ENCODE measurements at regions not wholly inside any gene's neighbourhood (a gene's known extent, or its start where the extent isn't known, plus 50 kb on each side); places are given as distances from the start of the nearest gene placed in this dataset.
A peak's percentile ranks its signal among the peaks of the same experiment; 100 is the strongest.

- H2AFZ ChIP-seq: 0 out of 2 replicates have a peak overlapping the region, but pooled peaks have one; percentile 23
- POLR2A ChIA-PET (ENCODE audit: unreplicated experiment): interaction anchor here (0.6 to 1.5 kb wide), 6 partner anchors 8 to 143 kb away, joined by 3 to 18 read pairs (median 6); partner anchors contain the start of gene UBL3
- BruUV-seq (replicated peaks): no TSS peak
Measured at GRCh38 chr13:29924482-29925350, 74.3 kb upstream of the UBL3 start.

GRCh38 chr13:29923554-29924481, 73.4 kb upstream of the UBL3 start:
- H3K4me3 ChIP-seq: peak overlapping the region; percentile 32; the same call in 1 of the 2 replicates

More at GRCh38 chr13:29924482-29925350, 74.3 kb upstream of the UBL3 start:
- TF ChIP-seq CTCF (conservative IDR thresholded peaks at IDR 0.05) (peak; percentile 64; the same call in 1 of the 2 replicates), EZH2 (IDR thresholded peaks at IDR 0.05; ENCODE audit: low read depth) (no peak)
- Histone ChIP-seq H3K79me2 (ENCODE audit: low read depth) (no peaks in the 10 kb centered on the region), H3K27ac (peak overlapping the region; percentile 98), H3K9me2 (ENCODE audit: insufficient read depth) (no peaks in the 10 kb centered on the region), H4K20me1 (ENCODE audit: insufficient read depth) (no peaks in the 10 kb centered on the region), H3K4me3 (no peak overlapping the region; the same call in 1 of the 2 replicates), H3F3A (ENCODE audit: insufficient read depth, low read depth) (peaks cover 46% of the 10 kb centered on the region), H3K9me3 (ENCODE audit: insufficient read depth, low read depth) (no peaks in the 10 kb centered on the region), H3K36me3 (ENCODE audit: low read depth) (no peaks in the 10 kb centered on the region), H3K4me1 (replicated peaks; ENCODE audit: insufficient read depth) (peaks cover 74% of the 10 kb centered on the region), H3K4me2 (peak overlapping the region; percentile 75), H3K27me3 (ENCODE audit: insufficient read depth, low read depth) (no peaks in the 10 kb centered on the region)
- CTCF ChIA-PET: interaction anchor here (0.6 to 1.4 kb wide), 4 partner anchors 72 to 189 kb away, joined by 3 to 6 read pairs (median 4); no protein-coding TSS in a partner anchor
- intact Hi-C loops (cut with micrococcal nuclease; ENCODE audit: unreplicated experiment): loop anchor here (1.0 to 5.0 kb wide), 7 partner anchors 22 to 190 kb away; partner anchors contain the start of gene UBL3
- peak; percentile 50 to 85 for DNase-seq

More at GRCh38 chr13:29923554-29924481, 73.4 kb upstream of the UBL3 start:
- TSS peak; percentile 80 for BruUV-seq (replicated peaks)
- CTCF ChIA-PET: interaction anchor here (0.6 to 1.4 kb wide), 7 partner anchors 22 to 189 kb away, joined by 3 to 15 read pairs (median 6); no protein-coding TSS in a partner anchor
- TF ChIP-seq EZH2 (IDR thresholded peaks at IDR 0.05; ENCODE audit: low read depth) (no peak), CTCF (conservative IDR thresholded peaks at IDR 0.05) (peak; percentile 99)
- DNase-seq: peak; percentile 83 to 97
- peak overlapping the region; percentile 75 for H3K4me2 ChIP-seq
- peak overlapping the region; percentile 49; the same call in 1 of the 2 replicates for H2AFZ ChIP-seq
- peaks cover 53% of the 10 kb centered on the region for H3F3A ChIP-seq (ENCODE audit: insufficient read depth, low read depth)
- peak overlapping the region; percentile 98 for H3K27ac ChIP-seq
- H3K9me3 ChIP-seq (ENCODE audit: insufficient read depth, low read depth): no peaks in the 10 kb centered on the region
- peaks cover 82% of the 10 kb centered on the region for H3K4me1 ChIP-seq (replicated peaks; ENCODE audit: insufficient read depth)
- intact Hi-C loops (cut with micrococcal nuclease; ENCODE audit: unreplicated experiment): loop anchor here (1.0 to 2.0 kb wide), 5 partner anchors 22 to 191 kb away; partner anchors contain the start of gene UBL3
- no peaks in the 10 kb centered on the region for H3K36me3 ChIP-seq (ENCODE audit: low read depth)
- H3K79me2 ChIP-seq (ENCODE audit: low read depth): no peaks in the 10 kb centered on the region
- no peaks in the 10 kb centered on the region for H3K9me2 ChIP-seq (ENCODE audit: insufficient read depth)
- H4K20me1 ChIP-seq (ENCODE audit: insufficient read depth): no peaks in the 10 kb centered on the region
- H3K27me3 ChIP-seq (ENCODE audit: insufficient read depth, low read depth): no peaks in the 10 kb centered on the region
- POLR2A ChIA-PET (ENCODE audit: unreplicated experiment): interaction anchor here (0.6 to 1.5 kb wide), 8 partner anchors 7 to 144 kb away, joined by 3 to 18 read pairs (median 5); partner anchors contain the start of gene UBL3

Data from PC-9 (cell line).